Transverse colon (tissue), 3 donors: ENCODE measurements at regions not wholly inside any gene's neighbourhood (a gene's known extent, or its start where the extent isn't known, plus 50 kb on each side); places are given as distances from the start of the nearest gene placed in this dataset.

Experiments
- POLR2A ChIP-seq: fragments of 450-650 bp; IDR thresholded peaks from one replicate; pipeline ENCODE4 v1.6.1; 2016; ENCODE audit warnings: antibody characterized with exemption, mild to moderate bottlenecking, moderate library complexity
- TF ChIP-seq, protein P1 (sequence below), 5 experiments: fragments of 200-600 bp in 3 of 5; fragments of 450-650 bp in 2 of 5; sonication (generic) in 3 of 5; IDR thresholded peaks; 1 replicate in 2 of 5; 2 replicates in 3 of 5; pipeline ENCODE4 v1.5.1; 2016 to 2017; ENCODE audit warnings: antibody characterized with exemption in 5 of 5, inconsistent platforms in 3 of 5, mild to moderate bottlenecking in 2 of 5, moderate library complexity in 1 of 5

DNA sequence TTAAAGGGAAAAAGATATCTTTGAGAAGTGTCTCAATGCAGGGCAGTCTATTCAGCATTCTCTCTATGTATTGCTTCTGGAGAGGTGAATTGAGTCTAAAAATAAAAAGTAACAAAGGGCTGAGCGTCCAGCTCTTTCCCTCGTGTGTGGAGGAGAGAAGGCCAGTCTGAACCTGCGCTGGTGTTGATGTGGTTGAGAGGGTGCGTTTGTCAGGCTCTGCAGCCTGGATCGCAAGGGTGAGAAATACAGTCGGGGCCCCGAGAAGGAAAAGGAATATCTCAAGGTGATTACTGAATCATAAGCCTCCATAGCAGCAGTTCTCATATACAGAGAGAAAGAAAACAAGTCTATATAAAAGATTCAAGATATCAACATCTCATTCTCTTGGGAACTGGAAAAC, 494.1 kb upstream of the MDFIC2 start:
- no peak for TF ChIP-seq POLR2A
- TF ChIP-seq, protein P1, sequence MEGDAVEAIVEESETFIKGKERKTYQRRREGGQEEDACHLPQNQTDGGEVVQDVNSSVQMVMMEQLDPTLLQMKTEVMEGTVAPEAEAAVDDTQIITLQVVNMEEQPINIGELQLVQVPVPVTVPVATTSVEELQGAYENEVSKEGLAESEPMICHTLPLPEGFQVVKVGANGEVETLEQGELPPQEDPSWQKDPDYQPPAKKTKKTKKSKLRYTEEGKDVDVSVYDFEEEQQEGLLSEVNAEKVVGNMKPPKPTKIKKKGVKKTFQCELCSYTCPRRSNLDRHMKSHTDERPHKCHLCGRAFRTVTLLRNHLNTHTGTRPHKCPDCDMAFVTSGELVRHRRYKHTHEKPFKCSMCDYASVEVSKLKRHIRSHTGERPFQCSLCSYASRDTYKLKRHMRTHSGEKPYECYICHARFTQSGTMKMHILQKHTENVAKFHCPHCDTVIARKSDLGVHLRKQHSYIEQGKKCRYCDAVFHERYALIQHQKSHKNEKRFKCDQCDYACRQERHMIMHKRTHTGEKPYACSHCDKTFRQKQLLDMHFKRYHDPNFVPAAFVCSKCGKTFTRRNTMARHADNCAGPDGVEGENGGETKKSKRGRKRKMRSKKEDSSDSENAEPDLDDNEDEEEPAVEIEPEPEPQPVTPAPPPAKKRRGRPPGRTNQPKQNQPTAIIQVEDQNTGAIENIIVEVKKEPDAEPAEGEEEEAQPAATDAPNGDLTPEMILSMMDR (IDR thresholded peaks at IDR 0.05) = no peak
